Fibroblast of skin of abdomen (primary cell): ENCODE measurements at regions not wholly inside any gene's neighbourhood (a gene's known extent, or its start where the extent isn't known, plus 50 kb on each side); places are given as distances from the start of the nearest gene placed in this dataset.
"Not testable (repeated sequence)": the region's sequence is repeated elsewhere in the genome, so short reads cannot be mapped to it uniquely, and the experiment has no call there.

ENCODE experiments used
- DNase-seq: peaks from one replicate; pipeline ENCODE4 v3.0.0-alpha.2; 2013

- not testable (repeated sequence) for DNase-seq
Measured at GRCh38 chr7:9075774-9076173, 642.4 kb downstream of the NXPH1 start.

GRCh38 chr7:9082203-9082602 is 648.8 kb downstream of the NXPH1 start:
- no peak for DNase-seq

- DNase-seq, result no peak
Measured at GRCh38 chr7:9083837-9084236, 650.4 kb downstream of the NXPH1 start.

- DNase-seq, result no peak
Measured at GRCh38 chr7:9091282-9091681, 657.9 kb downstream of the NXPH1 start.

- DNase-seq, result peak; percentile 6
Measured at GRCh38 chr7:9097565-9098060, 664.2 kb downstream of the NXPH1 start.

DNA sequence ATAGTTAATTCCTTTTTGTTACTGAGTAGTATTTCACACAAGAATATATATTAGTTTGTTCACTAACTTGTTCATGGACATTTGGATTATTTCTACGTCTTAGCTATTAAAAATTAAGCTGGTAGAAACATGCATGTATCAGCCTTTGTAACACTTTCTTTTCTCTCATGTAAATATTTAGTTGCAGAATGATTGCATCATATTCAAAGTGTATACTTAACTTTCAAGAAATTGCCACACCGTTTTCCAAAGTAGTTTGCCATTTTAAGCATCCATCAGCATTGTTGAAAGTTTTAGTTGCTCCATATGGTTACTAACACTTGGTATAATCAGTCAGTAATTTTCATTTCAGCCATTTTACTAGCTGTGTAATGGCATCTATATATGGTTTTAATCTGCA is 666.9 kb downstream of the NXPH1 start:
- DNase-seq, result no peak

DNA sequence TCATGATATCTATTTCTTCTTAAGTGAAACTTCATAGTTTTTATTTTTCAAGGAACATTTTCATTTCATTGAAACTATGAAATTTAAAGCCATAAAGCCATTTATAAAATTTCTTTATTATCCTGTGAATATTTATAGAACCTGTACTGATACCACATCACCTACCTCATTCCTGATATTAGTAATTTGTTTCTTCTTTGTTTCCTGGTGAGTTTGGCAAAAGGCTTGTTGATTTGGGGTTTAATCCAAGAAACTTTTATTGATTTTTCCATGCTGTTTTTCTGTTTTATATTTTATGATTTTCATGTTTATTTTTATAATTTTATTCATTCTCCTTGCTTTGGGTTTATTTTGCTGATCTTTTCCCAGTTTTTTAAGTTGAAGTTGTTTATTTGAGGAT is 669.4 kb downstream of the NXPH1 start:
- DNase-seq, result no peak

DNA sequence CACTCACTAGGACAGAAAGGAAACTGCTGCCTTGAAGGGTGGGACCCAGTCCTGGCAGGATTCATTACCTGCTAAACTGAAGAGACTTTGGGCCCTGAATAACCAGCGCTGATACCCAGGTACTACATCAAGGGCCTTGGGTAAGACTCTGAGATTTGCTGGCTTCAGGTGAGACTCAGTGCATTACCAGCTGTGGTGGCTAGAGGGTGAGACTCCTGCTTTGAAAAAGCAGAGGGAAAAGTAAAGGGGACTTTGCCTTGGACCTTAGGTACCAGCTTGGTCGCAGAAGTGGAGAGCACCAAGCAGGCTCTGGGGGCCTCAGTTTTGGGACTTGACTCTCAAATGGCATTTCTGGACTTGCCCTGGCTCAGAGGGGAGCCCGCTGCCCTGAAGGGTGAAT is 673.3 kb downstream of the NXPH1 start:
- DNase-seq, result no peak

GRCh38 chr7:9120331-9120730 is 686.9 kb downstream of the NXPH1 start:
- DNase-seq, result no peak

- no peak for DNase-seq
Measured at GRCh38 chr7:9124320-9124719, 690.9 kb downstream of the NXPH1 start.

GRCh38 chr7:9125246-9125645 is 691.8 kb downstream of the NXPH1 start:
- DNase-seq, result no peak

DNA sequence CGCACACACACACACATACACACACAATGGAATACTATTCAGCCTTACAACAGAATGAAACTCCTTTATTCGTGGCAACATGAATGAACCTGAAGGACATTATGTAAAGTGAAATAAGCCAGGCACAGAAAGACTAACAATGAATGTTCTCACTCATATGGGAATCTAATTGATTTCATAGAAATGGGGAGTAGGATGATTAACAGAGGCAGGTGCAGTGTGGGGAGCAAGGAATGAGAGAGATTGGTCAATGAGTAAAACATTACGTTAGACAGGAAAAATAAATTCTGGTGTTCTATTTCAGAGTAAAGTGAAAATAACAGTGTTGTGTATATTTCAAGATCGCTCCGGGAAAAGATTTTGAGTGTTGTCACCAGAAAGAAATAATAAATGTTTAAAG is 694.5 kb downstream of the NXPH1 start:
- no peak for DNase-seq

DNA sequence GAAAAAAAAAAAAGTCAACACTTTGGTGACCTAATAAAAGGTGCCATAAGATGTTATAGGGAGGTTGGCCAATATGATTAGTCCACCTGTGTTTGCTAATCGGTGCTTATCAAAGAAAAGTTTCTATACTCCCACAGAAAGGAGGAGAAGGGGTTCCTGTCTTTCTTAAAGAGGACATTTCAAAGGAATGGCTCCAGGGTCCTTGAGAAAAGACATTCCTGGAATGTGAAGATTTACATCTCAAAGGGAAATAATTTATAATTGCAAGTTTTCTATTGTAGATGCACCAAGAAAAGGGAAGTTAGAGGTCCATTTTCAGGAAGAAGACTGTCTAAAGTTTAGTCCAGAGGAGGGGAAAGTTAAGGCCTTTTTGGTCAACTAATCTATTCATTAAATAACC is 715.3 kb downstream of the NXPH1 start:
- DNase-seq, result no peak

DNA sequence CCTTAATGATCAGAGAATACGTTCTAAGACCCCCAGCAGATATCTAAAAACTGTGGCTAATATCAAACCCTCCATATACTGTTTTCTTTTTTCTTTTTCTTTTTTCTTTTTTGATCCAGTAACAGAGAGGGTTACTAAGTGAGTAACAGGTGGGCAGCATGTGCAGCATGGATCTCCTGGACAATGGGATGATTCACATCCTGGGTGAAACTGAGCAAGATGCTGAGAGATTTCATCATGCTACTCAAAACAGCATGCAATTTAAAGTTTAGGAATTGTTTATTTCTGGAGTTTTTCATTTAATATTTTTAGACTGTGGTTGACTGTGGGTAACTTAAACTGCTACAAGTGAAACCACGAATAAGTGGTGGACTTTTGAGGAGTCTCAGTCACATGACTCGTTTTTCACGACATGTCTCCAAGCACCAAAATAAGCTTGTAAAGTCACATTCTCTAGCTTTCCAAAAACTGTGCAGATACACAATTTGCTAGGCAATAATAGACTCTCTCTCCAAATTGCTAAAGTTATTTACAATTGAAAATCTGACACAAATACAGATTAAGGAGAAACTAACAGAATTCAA is 716.2 kb downstream of the NXPH1 start:
- DNase-seq, result peak; percentile 4

DNA sequence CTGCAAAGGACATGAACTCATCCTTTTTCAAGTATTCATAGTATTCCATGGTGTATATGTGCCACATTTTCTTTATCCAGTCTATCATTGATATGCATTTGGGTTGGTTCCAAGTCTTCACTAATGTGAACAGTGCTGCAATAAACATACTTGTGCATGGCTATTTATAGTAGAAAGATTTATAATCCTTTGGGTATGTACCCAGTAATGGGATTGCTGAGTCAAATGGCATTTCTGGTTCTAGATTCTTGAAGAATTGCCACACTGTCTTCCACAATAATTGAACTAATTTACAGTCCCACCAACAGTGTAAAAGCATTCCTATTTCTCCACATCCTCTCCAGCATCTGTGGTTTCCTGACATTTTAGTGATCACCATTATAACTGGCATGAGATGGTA is 730.3 kb downstream of the NXPH1 start:
- DNase-seq, result not testable (repeated sequence)

DNA sequence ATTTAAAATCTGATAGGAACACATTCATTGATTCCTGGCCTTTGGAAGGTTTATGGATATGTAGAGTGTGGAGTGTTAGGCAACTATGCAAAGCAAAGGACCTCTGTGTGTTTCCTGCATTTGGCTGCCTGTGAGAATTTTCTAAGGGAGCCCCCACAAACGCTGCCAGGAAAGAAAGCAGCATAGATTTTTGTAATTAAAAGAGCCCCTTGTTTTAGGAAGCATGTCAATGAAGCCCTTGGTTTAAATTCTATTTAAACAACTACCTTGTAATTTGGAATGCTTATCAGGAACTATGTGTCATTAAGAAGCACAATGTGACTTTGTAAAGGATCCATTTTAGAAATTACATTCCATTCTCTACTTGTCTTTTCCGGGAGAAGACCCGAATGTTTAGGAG is 742.5 kb downstream of the NXPH1 start:
- DNase-seq, result no peak

- DNase-seq, result no peak
Measured at GRCh38 chr7:9181356-9181755, 747.9 kb downstream of the NXPH1 start.

GRCh38 chr7:9186730-9187129 is 753.3 kb downstream of the NXPH1 start:
- no peak for DNase-seq

DNA sequence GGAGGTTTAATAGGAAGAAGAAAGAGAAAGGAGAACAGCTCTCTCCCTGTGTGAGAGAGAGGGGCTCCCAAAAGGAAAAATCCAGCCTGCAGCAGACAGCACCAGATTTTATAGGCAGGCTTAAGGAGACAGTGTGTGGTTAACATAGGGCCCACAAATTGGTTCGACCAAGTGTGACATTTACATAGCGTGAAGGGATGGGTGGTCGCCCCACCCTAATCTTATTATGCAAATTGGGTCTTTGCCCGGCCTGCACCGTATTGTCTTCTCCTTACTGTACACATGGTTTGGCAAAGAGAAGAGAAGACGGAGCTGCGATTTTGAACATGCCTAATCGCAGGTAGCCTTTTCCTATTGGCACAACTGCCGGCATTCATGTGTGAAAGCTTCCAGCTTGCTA is 756.3 kb downstream of the NXPH1 start:
- DNase-seq, result no peak

- DNase-seq, result peak; percentile 2
Measured at GRCh38 chr7:9192969-9193368, 759.6 kb downstream of the NXPH1 start.

DNA sequence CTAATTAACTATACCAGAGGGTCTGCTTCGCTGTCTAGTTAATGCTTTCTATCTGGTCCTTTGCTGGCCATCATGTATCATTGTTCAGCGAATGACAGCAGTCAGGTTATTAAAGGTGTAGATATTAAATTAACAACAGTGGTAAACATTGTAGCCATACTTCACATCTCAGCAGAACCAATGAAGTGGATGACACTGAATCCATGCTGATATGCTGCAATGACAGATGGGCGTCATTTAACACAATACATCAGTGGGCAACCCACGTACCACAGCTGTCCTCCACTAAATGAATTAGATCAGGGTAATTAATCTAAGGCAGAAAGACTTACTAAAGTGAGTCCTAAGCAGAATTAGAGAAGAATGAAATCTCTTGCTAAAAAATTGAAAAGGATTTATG is 767.2 kb downstream of the NXPH1 start:
- DNase-seq, result no peak

GRCh38 chr7:9201928-9202327 is 768.5 kb downstream of the NXPH1 start:
- DNase-seq, result no peak

DNA sequence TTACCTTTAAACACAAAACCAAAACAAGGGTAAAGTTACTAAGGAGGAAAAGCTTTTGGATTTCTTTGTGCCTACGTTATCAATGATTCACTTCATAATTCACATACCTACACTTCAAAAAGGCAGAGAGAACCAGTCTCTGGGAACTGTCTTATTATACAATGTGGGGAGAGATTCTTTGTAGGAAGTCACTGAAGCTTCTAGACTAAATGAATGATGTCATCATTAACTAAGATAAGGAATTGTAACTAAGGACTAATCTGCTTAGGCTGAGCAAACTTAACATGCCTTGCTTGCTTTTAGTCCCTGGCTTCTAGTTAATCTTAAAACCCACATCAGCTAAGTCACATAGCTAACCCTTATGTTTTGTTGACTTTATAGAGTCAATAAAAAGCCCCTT is 771.2 kb downstream of the NXPH1 start:
- DNase-seq, result no peak

- DNase-seq, result no peak
Measured at GRCh38 chr7:9210114-9210513, 776.7 kb downstream of the NXPH1 start.

DNA sequence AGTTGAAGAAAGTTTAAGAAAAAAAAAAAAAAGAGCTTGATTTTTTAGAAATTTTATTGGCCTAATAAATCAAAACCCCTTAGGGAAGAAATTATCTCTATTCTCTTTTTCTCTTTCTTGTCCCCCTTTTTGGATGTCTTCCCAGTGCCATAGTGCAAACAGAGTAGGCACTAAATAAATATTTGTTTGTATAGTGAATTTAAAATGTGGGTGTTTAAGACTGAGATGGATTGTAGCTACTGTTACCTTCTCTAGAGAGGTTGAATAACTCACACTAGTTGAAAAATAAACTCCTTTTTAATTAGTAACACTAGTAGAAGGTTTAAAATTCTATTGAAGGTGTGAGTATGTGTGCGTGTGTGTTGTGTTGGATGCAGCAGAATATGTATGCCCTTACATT is 783.8 kb downstream of the NXPH1 start:
- DNase-seq, result no peak
